ENCODE measurements at regions not wholly inside any gene's neighbourhood (a gene's known extent, or its start where the extent isn't known, plus 50 kb on each side); places are given as distances from the start of the nearest gene placed in this dataset.

GRCh38 chr3:40828741-40829415 is 304.1 kb downstream of the ZNF621 start:
- no peak for TF ChIP-seq CTCF (IDR thresholded peaks at IDR 0.05)
- TF ChIP-seq EZH2phosphoT487 (IDR thresholded peaks at IDR 0.05), result no peak

Measured in neural progenitor cell (in vitro differentiated cells).